M059J (cell line): ENCODE measurements at regions not wholly inside any gene's neighbourhood (a gene's known extent, or its start where the extent isn't known, plus 50 kb on each side); places are given as distances from the start of the nearest gene placed in this dataset.

Experiments used
- DNase-seq: peaks from one replicate; pipeline ENCODE4 v3.0.0-alpha.2; 2012; ENCODE audit warnings: low read depth

GRCh38 chr4:148764720-148765119, 322.5 kb upstream of the NR3C2 start:
- DNase-seq = no peak

DNA sequence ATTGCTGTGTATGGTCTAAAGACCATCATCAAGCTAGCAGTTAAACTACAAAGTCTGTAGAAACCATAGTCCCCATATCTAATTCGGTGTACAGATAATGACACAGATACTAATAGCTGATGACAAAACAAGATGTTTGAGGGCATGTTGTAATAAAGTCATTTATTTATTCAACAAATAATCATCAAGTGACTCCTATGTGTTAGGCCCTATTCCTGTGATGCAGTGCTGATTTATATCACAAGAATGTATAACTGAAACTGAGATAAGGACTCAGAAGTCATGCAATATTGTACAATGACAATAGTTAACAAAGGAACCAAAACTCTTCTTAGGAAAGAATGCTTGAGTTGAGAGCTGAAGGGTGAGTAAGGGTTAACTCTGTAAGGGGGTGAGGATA, 315.0 kb upstream of the NR3C2 start:
- DNase-seq = no peak

DNA sequence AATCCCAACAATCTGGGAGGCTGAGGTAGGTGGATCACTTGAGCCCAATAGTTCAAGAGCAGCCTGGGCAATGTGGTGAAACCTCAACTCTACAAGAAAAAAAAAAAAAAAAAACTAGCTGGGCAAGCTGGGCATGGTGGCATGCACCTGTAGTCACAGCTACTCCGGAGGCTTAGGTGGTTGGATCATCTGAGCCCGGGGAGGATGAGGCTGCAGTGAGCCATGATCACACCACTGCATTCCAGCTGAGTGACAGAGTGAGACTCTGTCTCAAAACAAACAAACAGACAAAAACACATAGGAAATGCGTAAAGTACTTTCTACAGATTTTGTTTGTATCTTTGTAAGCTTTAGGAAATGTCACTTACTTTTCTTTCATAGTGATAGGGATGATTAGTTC, 307.2 kb upstream of the NR3C2 start:
- peak; percentile 16 for DNase-seq

DNA sequence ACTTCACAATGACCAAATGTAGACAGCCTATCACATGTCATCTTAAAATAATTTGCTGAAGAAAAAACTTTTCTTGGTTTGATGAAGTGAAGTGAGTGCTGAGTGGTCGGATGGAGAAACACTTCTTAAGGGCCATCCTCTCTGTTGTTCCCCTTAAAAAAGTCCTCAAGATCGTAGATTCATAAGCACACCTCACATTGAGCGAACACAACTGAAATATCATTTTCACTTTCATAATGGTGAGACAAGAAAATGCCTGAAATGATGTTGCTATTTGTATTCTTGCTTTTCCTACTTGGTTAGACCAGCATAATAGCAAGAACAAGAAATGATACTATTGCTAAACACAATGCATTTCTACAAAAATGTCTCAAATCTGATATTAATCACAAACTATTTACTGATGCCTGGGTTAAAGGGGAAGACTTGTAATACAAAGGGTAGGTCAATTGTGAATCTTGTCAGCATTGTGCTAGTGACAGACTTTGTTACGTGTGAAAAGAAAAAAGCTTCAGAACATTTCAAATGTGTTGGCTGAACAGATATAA, 305.6 kb upstream of the NR3C2 start:
- no peak for DNase-seq

- DNase-seq = no peak
Observed at GRCh38 chr4:148740701-148741100, 298.5 kb upstream of the NR3C2 start.

DNA sequence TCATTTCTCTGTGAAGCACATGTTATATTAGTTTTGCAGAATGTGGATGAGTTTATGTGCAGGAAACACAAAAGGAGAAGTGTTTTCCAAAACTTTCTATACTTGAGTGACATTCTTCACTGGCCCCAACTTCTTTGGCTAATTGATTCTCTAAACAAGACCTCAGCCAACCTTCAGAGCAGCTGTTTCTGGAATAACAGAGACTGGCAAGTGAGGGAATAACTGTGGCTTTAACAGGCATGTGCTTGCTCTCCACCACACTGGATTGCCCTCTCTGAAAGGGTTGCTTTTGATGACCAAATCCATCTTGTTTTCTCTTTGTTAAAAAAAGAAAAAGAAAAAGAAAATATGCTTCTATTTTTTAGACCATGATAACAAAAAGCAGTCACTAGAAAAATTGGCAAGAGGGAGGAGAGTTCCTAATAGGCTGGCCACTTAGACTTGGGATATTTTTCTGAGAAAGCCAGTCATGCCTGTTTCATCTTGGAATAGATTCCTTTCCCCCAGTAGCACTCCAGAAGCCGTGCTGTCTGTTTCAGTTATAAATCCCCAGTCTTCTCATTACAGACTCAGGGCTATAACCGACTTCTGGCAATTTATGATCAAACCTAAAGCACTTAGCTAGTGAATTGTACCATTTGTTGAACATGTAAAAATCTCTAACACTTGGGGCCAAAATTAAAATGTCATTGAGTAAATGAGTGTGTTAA, 295.0 kb upstream of the NR3C2 start:
- DNase-seq = no peak

DNA sequence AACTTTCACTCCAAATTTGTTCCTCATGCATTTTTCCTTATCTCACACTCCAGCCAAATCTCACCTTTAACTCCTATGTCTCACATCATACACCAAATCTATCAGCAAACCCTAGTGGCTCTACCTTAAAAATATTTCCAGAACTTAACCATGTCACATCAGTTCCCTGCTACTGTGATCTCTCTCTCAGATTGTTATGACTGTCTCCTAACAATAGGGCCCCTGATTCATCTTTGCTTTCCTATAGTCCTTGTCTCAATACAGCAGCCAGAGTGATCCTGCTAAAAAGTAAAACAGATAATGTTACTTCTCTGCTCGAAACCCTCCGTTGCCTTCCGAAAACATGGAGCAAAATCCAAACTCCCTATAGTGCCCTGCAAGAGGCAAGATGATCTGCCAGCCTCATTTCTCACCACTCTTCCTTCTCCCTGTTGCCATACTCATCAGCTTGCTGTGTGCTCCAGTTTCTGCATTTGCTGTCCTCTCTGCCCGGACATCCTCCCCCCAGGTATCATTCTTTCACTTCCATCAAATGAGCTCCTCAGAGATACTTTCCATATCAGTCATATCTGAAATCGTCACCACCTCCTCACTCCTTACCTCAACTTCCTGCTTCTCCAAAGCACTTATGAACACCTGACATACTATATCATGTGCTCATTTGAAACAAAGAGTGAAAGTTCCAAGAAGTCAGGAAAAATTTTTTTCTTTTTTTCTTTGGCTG, 293.4 kb upstream of the NR3C2 start:
- peak; percentile 2 for DNase-seq

DNA sequence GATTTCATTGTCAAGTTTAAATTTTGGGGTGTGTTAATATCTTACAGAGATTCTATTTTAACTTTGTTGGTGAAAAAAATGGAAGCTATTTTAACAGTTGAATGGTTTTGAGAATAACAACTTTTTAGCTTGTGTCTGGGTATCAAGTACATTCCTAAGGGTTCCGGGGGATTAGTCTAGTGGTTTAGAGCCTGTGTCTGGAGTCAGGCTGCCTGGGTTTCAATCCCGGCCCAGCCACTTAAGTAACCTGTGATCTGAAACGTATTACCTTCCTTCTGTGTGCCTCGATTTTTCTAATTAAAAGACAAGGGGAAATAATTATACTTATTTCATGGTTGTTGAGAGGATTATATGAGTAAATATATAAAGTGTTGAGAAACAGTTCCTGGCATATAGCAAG, 288.6 kb upstream of the NR3C2 start:
- DNase-seq = no peak

GRCh38 chr4:148730082-148730640, 287.9 kb upstream of the NR3C2 start:
- DNase-seq = no peak

- no peak for DNase-seq
Observed at GRCh38 chr4:148717988-148718387, 275.8 kb upstream of the NR3C2 start.

GRCh38 chr4:148716431-148717052, 274.3 kb upstream of the NR3C2 start:
- DNase-seq = no peak

DNA sequence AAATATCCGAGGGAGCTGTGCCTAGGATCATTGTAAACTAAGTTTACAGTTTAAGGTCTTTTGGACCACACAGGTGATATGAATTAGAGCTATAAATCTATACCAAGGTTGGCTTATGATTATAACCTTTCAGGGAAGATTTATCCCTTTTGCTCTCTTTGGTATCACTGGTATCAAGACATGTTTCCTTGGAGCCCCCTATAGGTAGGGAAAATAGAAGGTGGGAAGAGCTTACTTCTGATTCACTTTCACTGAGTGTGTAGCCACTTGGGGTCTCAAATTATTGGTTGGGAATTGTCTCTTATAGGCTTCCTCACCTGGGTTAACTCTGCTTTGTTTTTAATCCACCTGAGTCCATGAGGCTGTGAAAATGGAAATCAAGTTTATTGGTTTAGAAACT, 262.1 kb upstream of the NR3C2 start:
- DNase-seq = no peak

DNA sequence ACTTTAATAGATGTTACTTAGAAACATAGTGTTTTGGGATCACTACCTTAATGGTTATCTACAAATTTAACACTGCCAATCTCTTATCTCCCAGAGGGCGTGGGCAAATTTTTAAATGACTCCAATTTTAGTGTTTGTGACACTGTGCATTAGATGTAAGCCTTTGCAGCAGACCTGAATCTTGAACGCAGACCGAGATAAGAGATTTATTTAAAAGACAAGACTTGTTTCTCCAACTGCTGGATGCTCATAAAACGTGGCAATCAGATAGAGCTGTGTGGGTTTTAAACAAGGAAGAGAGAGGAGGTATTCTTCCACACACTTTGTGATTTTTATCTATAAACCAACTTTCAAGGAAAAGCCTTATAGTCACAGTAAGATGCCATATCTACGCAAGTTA, 252.5 kb upstream of the NR3C2 start:
- DNase-seq = no peak

GRCh38 chr4:148693913-148694649, 251.9 kb upstream of the NR3C2 start:
- no peak for DNase-seq

DNA sequence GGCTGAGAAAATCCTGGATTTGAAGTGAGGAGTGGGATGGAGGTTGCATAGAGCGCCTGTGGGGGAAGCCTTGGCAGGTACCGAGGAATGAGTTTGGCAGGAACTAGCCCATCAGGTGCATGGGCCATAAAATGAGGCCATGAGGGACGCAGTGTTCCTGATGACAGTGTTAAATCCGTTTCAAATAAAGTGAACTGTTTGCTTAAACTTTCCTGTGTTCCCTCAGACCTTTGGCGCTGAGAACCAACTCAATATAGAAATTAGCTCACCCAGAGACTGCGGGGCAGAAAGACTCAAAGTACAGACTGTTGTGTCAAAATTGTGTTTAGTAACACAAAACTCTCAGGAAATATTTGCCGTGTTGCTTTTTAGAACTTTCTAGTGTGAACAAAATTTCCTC, 250.0 kb upstream of the NR3C2 start:
- DNase-seq = no peak

GRCh38 chr4:148686449-148686848, 244.2 kb upstream of the NR3C2 start:
- no peak for DNase-seq

DNA sequence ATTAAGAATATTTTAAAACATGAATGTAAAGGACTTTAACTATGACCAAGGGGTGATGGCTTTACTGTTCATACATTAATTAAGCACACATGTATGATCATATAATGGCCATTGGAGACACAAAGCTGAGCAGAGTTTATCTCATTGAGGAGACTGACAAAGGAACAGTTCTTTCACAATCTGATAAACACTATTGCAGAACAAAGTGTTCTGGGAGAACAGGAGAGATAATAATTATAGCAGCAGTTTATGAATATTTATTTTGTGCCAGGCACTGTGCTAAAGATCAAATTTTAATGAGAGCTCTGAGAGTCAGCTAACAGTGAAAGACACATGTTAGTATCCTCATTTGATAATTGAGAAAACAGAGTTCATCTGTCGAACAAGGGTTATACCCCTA, 242.4 kb upstream of the NR3C2 start:
- no peak for DNase-seq

GRCh38 chr4:148680884-148681283, 238.7 kb upstream of the NR3C2 start:
- DNase-seq = no peak

DNA sequence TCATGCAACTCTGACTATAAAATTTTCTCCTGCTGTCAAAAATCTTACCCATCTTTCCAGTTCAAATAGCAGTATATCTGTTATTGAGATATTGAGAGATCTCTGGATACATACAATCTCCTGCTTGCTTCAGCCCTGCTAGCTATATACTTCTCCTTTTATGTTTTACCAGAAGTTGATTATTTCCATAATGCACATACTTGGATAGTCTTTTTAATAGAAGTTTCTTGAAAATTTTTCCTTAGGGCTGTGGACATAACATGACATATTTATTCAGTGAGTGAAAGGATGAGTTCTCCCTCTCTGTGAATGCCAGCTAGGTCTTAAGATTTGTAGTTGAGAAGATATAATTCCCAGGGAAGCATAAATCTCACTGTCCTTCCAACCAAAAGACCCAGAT, 234.1 kb upstream of the NR3C2 start:
- DNase-seq = no peak

DNA sequence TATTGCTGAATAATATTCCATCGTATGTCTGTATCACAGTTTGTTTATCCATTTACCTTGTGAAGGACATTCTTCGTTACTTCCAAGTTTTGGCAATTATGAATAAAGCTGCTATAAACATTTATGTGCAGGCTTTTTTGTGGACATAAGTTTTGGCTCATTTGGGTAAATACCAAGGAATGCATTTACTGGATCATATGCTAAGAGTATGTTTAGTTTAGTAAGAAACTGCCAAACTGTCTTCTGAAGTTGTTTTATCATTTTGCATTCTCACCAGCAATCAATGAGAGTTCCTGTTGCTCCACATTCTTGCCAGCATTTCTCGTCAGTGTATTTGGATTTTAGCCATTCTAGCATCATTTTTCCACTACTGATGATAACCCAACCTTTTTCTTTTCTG, 232.7 kb upstream of the NR3C2 start:
- no peak for DNase-seq

GRCh38 chr4:148664636-148665035, 222.4 kb upstream of the NR3C2 start:
- no peak for DNase-seq

- DNase-seq = no peak
Observed at GRCh38 chr4:148654131-148654530, 211.9 kb upstream of the NR3C2 start.
